OCI-LY7 (cell line): ENCODE measurements at regions not wholly inside any gene's neighbourhood (a gene's known extent, or its start where the extent isn't known, plus 50 kb on each side); places are given as distances from the start of the nearest gene placed in this dataset.

Source experiments
- BruUV-seq: library from RNA; stranded (reverse); fragments of 400-500 nt; replicated peaks from 2 replicates; lab custom pipeline; 2021; lab: Mats Ljungman, UMichigan
- CTCF ChIA-PET: fragments of 300-600 bp; sonication (Branson Sonifier 250); formaldehyde crosslinking; loops from one replicate; lab custom pipeline; 2022; ENCODE audit warnings: antibody characterized with exemption; ENCODE audit not compliant: unreplicated experiment; lab: Charles Lee
- POLR2A ChIA-PET: fragments of 300-600 bp; sonication (Branson Sonifier 250); formaldehyde crosslinking; loops from one replicate; lab custom pipeline; 2022; ENCODE audit warnings: antibody characterized with exemption; lab: Charles Lee
- DNase-seq: peaks from one replicate; pipeline ENCODE4 v3.0.0-alpha.2; 2015; ENCODE audit warnings: low spot score
- H2AFZ ChIP-seq: fragments of 200-600 bp; sonication (generic), shearing (Covaris generic); 2 replicates; pipeline ENCODE4 v1.6.1; 2014; ENCODE audit warnings: mild to moderate bottlenecking, antibody characterized with exemption, low read length, moderate library complexity
- H3K27ac ChIP-seq: fragments of 200-600 bp; sonication (generic); 2 replicates; pipeline ENCODE4 v1.5.1; 2014; ENCODE audit warnings: mixed run types, low read depth, mild to moderate bottlenecking, moderate library complexity, low read length, inconsistent platforms; ENCODE audit not compliant: poor library complexity, severe bottlenecking
- H3K36me3 ChIP-seq: fragments of 200-600 bp; sonication (generic); 2 replicates; pipeline ENCODE4 v1.6.1; 2014; ENCODE audit warnings: mild to moderate bottlenecking, antibody characterized with exemption, low read length, moderate library complexity, mixed read lengths; ENCODE audit not compliant: insufficient read depth
- H3K4me1 ChIP-seq: fragments of 200-600 bp; sonication (generic); 2 replicates; pipeline ENCODE4 v1.5.1; 2014; ENCODE audit warnings: mild to moderate bottlenecking, low read length; ENCODE audit not compliant: insufficient read depth, poor library complexity, severe bottlenecking
- H3K4me2 ChIP-seq: fragments of 200-600 bp; sonication (generic); 2 replicates; pipeline ENCODE4 v1.6.1; 2014; ENCODE audit warnings: mild to moderate bottlenecking, low read length
- H3K4me3 ChIP-seq: fragments of 200-600 bp; sonication (generic); 2 replicates; pipeline ENCODE4 v1.5.1; 2014; ENCODE audit warnings: mild to moderate bottlenecking, low read depth, low read length; ENCODE audit not compliant: poor library complexity, severe bottlenecking
- H3K79me2 ChIP-seq: fragments of 200-600 bp; sonication (generic); 2 replicates; pipeline ENCODE4 v1.6.1; 2016; ENCODE audit warnings: low read depth, mild to moderate bottlenecking, low read length, moderate library complexity, mixed read lengths; ENCODE audit not compliant: insufficient read depth
- H3K9me2 ChIP-seq: fragments of 200-600 bp; sonication (generic); 2 replicates; pipeline ENCODE4 v1.6.1; 2016; ENCODE audit warnings: mild to moderate bottlenecking, low read length, mixed read lengths; ENCODE audit not compliant: insufficient read depth
- H3K9me3 ChIP-seq: fragments of 200-600 bp; sonication (generic); 2 replicates; pipeline ENCODE4 v1.6.1; 2014; ENCODE audit warnings: mild to moderate bottlenecking, mixed run types, low read length, mixed read lengths
- H4K20me1 ChIP-seq: fragments of 200-600 bp; sonication (generic); 2 replicates; pipeline ENCODE4 v1.6.1; 2014; ENCODE audit warnings: mild to moderate bottlenecking, antibody characterized with exemption, low read length, moderate library complexity, mixed read lengths; ENCODE audit not compliant: insufficient read depth
- EZH2phosphoT487 ChIP-seq: fragments of 200-600 bp; sonication (generic); IDR thresholded peaks from 2 replicates; pipeline ENCODE4 v1.6.1; 2018; ENCODE audit warnings: low read depth, borderline replicate concordance, mild to moderate bottlenecking, mixed run types, antibody characterized with exemption, low read length, moderate library complexity, mixed read lengths
- intact Hi-C: fragments of 100-400 bp; cut with micrococcal nuclease; formaldehyde crosslinking; loops from one replicate; pipeline ENCODE4 v1.10.0; 2022; ENCODE audit not compliant: unreplicated experiment
- TF ChIP-seq, protein P1 (sequence below): fragments of 200-600 bp; sonication (generic); conservative IDR thresholded peaks from 2 replicates; pipeline ENCODE4 v1.5.1; 2014; ENCODE audit warnings: mild to moderate bottlenecking, antibody characterized with exemption, low read length, moderate library complexity, mixed read lengths

DNA sequence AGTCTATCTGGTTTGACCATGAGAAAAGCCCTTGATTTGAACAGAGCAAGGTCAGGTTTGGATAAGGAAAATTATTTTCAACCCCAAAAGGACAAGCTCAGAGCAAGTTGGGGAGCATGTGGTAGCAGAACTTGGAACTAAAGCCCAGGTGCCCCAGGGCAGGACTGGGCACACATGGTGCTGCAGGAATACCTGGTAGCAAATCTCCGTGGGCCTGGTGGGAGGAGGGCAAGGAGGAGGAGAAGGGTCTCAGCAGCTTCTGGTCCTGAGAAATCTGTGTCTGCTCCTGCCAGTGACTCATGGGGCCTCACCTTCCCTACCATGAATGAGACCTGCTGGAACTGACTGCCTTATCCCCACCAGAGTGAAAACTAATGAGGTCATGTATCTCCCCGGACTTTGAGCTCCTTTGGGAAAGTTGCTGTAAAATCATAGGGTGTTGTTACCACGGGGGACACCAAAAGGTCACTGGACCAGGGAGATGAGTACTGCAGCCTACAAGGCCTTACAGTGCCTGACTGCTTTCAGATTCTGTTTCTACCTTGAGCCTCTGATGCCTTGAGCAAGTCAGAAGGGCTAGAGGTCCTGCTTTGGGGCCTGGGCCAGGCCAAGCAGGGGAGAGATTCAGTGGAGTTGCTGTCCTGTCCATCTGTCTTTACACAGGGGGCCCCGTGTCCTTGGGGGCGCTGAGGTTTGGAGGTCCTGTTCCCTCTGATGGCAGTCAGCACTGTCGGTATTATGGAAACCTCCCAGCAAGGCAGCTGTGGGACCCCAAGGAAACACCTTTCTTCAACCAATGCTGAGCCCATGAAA lies 304.0 kb downstream of the MYCN start:
- Histone ChIP-seq H4K20me1 (no peaks in the 10 kb centered on the region), H3K9me3 (no peaks in the 10 kb centered on the region), H3K36me3 (no peaks in the 10 kb centered on the region), H3K79me2 (no peaks in the 10 kb centered on the region), H3K4me1 (no peaks in the 10 kb centered on the region), H3K4me3 (no peak overlapping the region), H2AFZ (no peak overlapping the region), H3K27ac (no peak overlapping the region), H3K4me2 (no peak overlapping the region), H3K9me2 (no peaks in the 10 kb centered on the region)
- no peak for DNase-seq
- BruUV-seq, result no TSS peak
- POLR2A ChIA-PET, result interaction anchor here (0.5 kb wide), 1 partner anchor 189 kb away, joined by 4 read pairs; no protein-coding TSS in a partner anchor
- intact Hi-C loops, result no loop called here
- CTCF ChIA-PET, result no interaction called here
- TF ChIP-seq, protein P1, sequence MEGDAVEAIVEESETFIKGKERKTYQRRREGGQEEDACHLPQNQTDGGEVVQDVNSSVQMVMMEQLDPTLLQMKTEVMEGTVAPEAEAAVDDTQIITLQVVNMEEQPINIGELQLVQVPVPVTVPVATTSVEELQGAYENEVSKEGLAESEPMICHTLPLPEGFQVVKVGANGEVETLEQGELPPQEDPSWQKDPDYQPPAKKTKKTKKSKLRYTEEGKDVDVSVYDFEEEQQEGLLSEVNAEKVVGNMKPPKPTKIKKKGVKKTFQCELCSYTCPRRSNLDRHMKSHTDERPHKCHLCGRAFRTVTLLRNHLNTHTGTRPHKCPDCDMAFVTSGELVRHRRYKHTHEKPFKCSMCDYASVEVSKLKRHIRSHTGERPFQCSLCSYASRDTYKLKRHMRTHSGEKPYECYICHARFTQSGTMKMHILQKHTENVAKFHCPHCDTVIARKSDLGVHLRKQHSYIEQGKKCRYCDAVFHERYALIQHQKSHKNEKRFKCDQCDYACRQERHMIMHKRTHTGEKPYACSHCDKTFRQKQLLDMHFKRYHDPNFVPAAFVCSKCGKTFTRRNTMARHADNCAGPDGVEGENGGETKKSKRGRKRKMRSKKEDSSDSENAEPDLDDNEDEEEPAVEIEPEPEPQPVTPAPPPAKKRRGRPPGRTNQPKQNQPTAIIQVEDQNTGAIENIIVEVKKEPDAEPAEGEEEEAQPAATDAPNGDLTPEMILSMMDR, result no peak
- no peak for TF ChIP-seq EZH2phosphoT487

DNA sequence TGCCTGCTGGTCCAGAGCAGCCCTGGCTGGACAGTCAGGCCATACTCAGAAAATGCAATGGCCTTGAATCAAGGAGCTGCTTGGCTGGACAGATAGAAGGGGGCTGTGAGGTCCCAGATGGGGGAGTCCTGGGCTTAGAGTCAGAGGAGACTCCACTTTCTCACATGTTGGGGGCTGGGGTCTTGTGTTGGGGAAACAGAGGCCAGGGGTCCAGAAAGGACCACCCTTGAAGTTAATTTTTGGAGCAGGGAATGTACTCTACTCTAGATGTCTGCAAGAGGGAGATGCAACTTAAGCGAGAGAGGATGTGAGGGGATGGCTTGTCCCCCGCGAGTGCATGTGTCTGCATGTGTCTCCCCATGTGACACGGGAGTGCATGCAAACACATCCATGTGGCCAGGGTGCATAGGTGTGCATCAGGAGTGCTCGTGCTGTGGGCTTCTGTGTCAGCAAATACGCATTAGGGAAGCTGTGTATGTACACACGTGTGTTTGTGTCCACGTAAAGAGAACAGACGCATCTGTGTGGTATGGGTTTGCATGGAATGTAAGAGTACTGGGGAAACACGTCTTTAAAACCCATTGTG lies 303.2 kb downstream of the MYCN start:
- no TSS peak for BruUV-seq

DNA sequence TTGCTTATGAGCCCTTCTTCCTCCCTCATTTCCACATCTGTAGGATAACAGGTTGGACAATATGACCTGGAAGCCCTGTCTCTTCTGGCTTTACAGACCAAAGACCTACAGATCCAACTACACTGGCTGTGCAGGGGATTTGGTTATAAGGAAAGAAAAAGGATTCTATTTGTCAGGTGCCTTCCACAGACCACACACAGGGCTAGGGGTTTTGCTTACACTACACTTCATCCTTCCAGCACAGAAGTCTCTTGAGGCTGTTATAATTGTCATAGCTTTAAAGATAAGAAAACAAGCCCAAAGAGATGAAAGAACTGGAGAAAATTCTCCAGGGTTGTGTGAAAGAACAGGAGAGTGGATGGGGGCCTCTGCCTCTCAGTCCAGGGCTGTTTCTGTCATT lies 302.6 kb downstream of the MYCN start:
- H3K9me3 ChIP-seq, result no peaks in the 10 kb centered on the region
- intact Hi-C loops, result no loop called here
- no peak overlapping the region for H3K4me3 ChIP-seq
- ChIA-PET POLR2A (interaction anchor here (0.6 kb wide), 1 partner anchor 1077 kb away, joined by 3 read pairs; no protein-coding TSS in a partner anchor), CTCF (no interaction called here)
- no peaks in the 10 kb centered on the region for H3K36me3 ChIP-seq
- H3K4me1 ChIP-seq, result no peaks in the 10 kb centered on the region
- H2AFZ ChIP-seq, result no peak overlapping the region
- DNase-seq, result no peak
- H4K20me1 ChIP-seq, result no peaks in the 10 kb centered on the region
- H3K4me2 ChIP-seq, result no peak overlapping the region
- no peaks in the 10 kb centered on the region for H3K79me2 ChIP-seq
- no TSS peak for BruUV-seq
- H3K9me2 ChIP-seq, result no peaks in the 10 kb centered on the region
- no peak for TF ChIP-seq EZH2phosphoT487
- TF ChIP-seq, protein P1, result no peak
- no peak overlapping the region for H3K27ac ChIP-seq

More for the DNA sequence above, 303.2 kb downstream of the MYCN start:
- H3K4me1 ChIP-seq, result no peaks in the 10 kb centered on the region
- no peak for TF ChIP-seq EZH2phosphoT487
- H3K9me3 ChIP-seq, result no peaks in the 10 kb centered on the region
- ChIA-PET POLR2A (no interaction called here), CTCF (no interaction called here)
- H4K20me1 ChIP-seq, result no peaks in the 10 kb centered on the region
- DNase-seq, result no peak
- no peaks in the 10 kb centered on the region for H3K79me2 ChIP-seq
- no peak overlapping the region for H3K4me3 ChIP-seq
- H3K4me2 ChIP-seq, result no peak overlapping the region
- H3K36me3 ChIP-seq, result no peaks in the 10 kb centered on the region
- intact Hi-C loops, result no loop called here
- H3K9me2 ChIP-seq, result no peaks in the 10 kb centered on the region
- H2AFZ ChIP-seq, result no peak overlapping the region
- H3K27ac ChIP-seq, result no peak overlapping the region
